B cell (primary cell): ENCODE measurements at regions not wholly inside any gene's neighbourhood (a gene's known extent, or its start where the extent isn't known, plus 50 kb on each side); places are given as distances from the start of the nearest gene placed in this dataset.

ENCODE experiments used
- CTCF ChIP-seq: fragments of 200-600 bp; IDR thresholded peaks from one replicate; pipeline ENCODE4 v1.8.0; 2022; ENCODE audit warnings: antibody characterized with exemption, mild to moderate bottlenecking
- EZH2 ChIP-seq: IDR thresholded peaks from 2 replicates; pipeline ENCODE4 v1.6.1; 2012; ENCODE audit warnings: borderline replicate concordance, low read depth, mild to moderate bottlenecking, moderate library complexity, low read length; ENCODE audit not compliant: insufficient read depth, poor library complexity, severe bottlenecking

GRCh38 chr11:43034341-43034740 is 277.5 kb upstream of the API5 start:
- TF ChIP-seq CTCF: no peak
- no peak for TF ChIP-seq EZH2
